Kidney (tissue), 13 donors: ENCODE measurements at regions not wholly inside any gene's neighbourhood (a gene's known extent, or its start where the extent isn't known, plus 50 kb on each side); places are given as distances from the start of the nearest gene placed in this dataset.

Experiments
- DNase-seq, 5 donors: peaks; one replicate each; pipeline ENCODE4 v3.0.0-alpha.2; 2013 to 2020
- FAIRE-seq: peaks from 2 replicates; lab custom pipeline; 2012; peaks lifted over from hg19 to GRCh38; lab: Jason Lieb, UNC
- H3K27ac ChIP-seq, 2 donors: one replicate each; pipeline ENCODE4 v1.7.0; 2013; ENCODE audit warnings: low read depth in 2 of 2, low read length in 2 of 2, inconsistent platforms in 1 of 2
- H3K27me3 ChIP-seq: one replicate; pipeline ENCODE4 v1.7.1; 2013; ENCODE audit warnings: low read length, inconsistent platforms; ENCODE audit not compliant: control insufficient read depth, insufficient read depth
- H3K36me3 ChIP-seq, 3 donors: one replicate each; pipeline versions ENCODE4 v1.7.0 to v1.7.1; 2013; ENCODE audit warnings: low read length in 3 of 3, control low read depth in 1 of 3, inconsistent platforms in 1 of 3; ENCODE audit not compliant: insufficient read depth in 3 of 3, control insufficient read depth in 2 of 3
- H3K4me1 ChIP-seq, 3 donors: one replicate each; pipeline versions ENCODE4 v1.7.0 to v1.7.1; 2013; ENCODE audit warnings: low read length in 3 of 3, inconsistent platforms in 1 of 3, low read depth in 1 of 3; ENCODE audit not compliant: control insufficient read depth in 2 of 3, insufficient read depth in 2 of 3
- H3K4me3 ChIP-seq, 3 donors: one replicate each; pipeline versions ENCODE4 v1.7.0 to v1.8.1; 2013; ENCODE audit warnings: low read length in 3 of 3, control low read depth in 1 of 3, inconsistent platforms in 1 of 3
- H3K9ac ChIP-seq, 3 donors: one replicate each; pipeline versions ENCODE4 v1.7.0 to v1.7.1; 2013; ENCODE audit warnings: low read length in 3 of 3, control low read depth in 1 of 3, inconsistent platforms in 1 of 3
- H3K9me3 ChIP-seq, 3 donors: one replicate each; pipeline versions ENCODE4 v1.7.0 to v1.7.1; 2013; ENCODE audit warnings: low read length in 3 of 3, control low read depth in 1 of 3, inconsistent platforms in 1 of 3; ENCODE audit not compliant: control insufficient read depth in 2 of 3, insufficient read depth in 1 of 3
- CTCF ChIP-seq: IDR thresholded peaks from 3 replicates; pipeline ENCODE4 v1.5.1; 2012; ENCODE audit warnings: mild to moderate bottlenecking, moderate library complexity, borderline replicate concordance; ENCODE audit not compliant: insufficient read depth; ENCODE audit errors: extremely low read depth
- intact Hi-C: fragments of 100-400 bp; cut with DNase I; formaldehyde crosslinking; loops from one replicate; pipeline ENCODE4 v1.11.1; 2022
- donor health status: control.
- donor health status: control.
- donor health status: control.
- donor health status: control.
- donor health status: control.
- donor health status: DM: yes; HTN: yes; CAD: no.
- donor health status: Normal renal cell carcinoma (clear cell type).

- Histone ChIP-seq H3K27ac (no peak overlapping the region), H3K27me3 (no peaks in the 10 kb centered on the region), H3K36me3 (no peaks in the 10 kb centered on the region), H3K9me3 (peaks cover 0 to 5% (median 0%) of the 10 kb centered on the region in 3 donors), H3K4me3 (no peak overlapping the region), H3K9ac (no peak overlapping the region), H3K4me1 (no peaks in the 10 kb centered on the region)
- TF ChIP-seq CTCF = no peak
- intact Hi-C loops = no loop called here
- no peak for FAIRE-seq
- DNase-seq = no peak
Measured at GRCh38 chr2:75822336-75822735, 111.6 kb upstream of the GCFC2 start.

- DNase-seq (no peak), FAIRE-seq (no peak)
- Histone ChIP-seq H3K4me1 (no peaks in the 10 kb centered on the region), H3K9ac (no peak overlapping the region), H3K27me3 (no peaks in the 10 kb centered on the region), H3K9me3 (peaks cover 0 to 3% (median 0%) of the 10 kb centered on the region in 3 donors), H3K4me3 (no peak overlapping the region), H3K36me3 (no peaks in the 10 kb centered on the region), H3K27ac (no peak overlapping the region)
- no peak for TF ChIP-seq CTCF
- intact Hi-C loops = no loop called here
Measured at GRCh38 chr2:75820693-75821092, 110.0 kb upstream of the GCFC2 start.

GRCh38 chr2:75810611-75811330, 100.1 kb upstream of the GCFC2 start:
- no peaks in the 10 kb centered on the region for H3K9me3 ChIP-seq
- TF ChIP-seq CTCF = no peak
- intact Hi-C loops = no loop called here
- H3K27me3 ChIP-seq = no peaks in the 10 kb centered on the region
- H3K4me1 ChIP-seq = no peaks in the 10 kb centered on the region
- no peak overlapping the region for H3K27ac ChIP-seq
- no peak overlapping the region for H3K4me3 ChIP-seq
- H3K36me3 ChIP-seq = no peaks in the 10 kb centered on the region
- DNase-seq (no peak), FAIRE-seq (no peak)
- no peak overlapping the region for H3K9ac ChIP-seq
